ENCODE measurements at regions not wholly inside any gene's neighbourhood (a gene's known extent, or its start where the extent isn't known, plus 50 kb on each side); places are given as distances from the start of the nearest gene placed in this dataset.
"Not testable (repeated sequence)": the region's sequence is repeated elsewhere in the genome, so short reads cannot be mapped to it uniquely, and the experiment has no call there.

GRCh38 chr3:145492456-145492855 lies 668.5 kb downstream of the PLOD2 start:
- 90 to 93% methylated on average over 2 of the region's 2 CpGs for WGBS, 2 donors (ENCODE audit: low coverage in 1 of 2)
- Histone ChIP-seq H3K4me1 (no peaks in the 10 kb centered on the region), H3K27ac (no peak overlapping the region), H3K27me3 (no peaks in the 10 kb centered on the region), H3K4me3 (no peak overlapping the region), H3K9me3 (no peaks in the 10 kb centered on the region), H3K36me3 (no peaks in the 10 kb centered on the region)
- ATAC-seq: no peak
- no peak for TF ChIP-seq POLR2AphosphoS5 (IDR thresholded peaks at IDR 0.05)
- TF ChIP-seq CTCF (IDR thresholded peaks at IDR 0.05): no peak
- no peak for TF ChIP-seq POLR2A (IDR thresholded peaks at IDR 0.05)
- TF ChIP-seq EP300 (IDR thresholded peaks at IDR 0.05): no peak

- H3K4me3 ChIP-seq, ATAC-seq: not testable (repeated sequence)
- WGBS, 2 donors (ENCODE audit: low coverage in 1 of 2): 89 to 92% methylated on average over 1 to 4 of the region's 4 CpGs
These were observed 643.6 kb downstream of the PLOD2 start for GRCh38 chr3:145517416-145517815.

GRCh38 chr3:145518639-145519038 lies 642.3 kb downstream of the PLOD2 start:
- no peak for ATAC-seq
- TF ChIP-seq POLR2AphosphoS5 (IDR thresholded peaks at IDR 0.05) (no peak), POLR2A (IDR thresholded peaks at IDR 0.05) (no peak), CTCF (IDR thresholded peaks at IDR 0.05) (no peak), EP300 (IDR thresholded peaks at IDR 0.05) (no peak)
- Histone ChIP-seq H3K36me3 (no peaks in the 10 kb centered on the region), H3K4me3 (no peak overlapping the region), H3K4me1 (no peaks in the 10 kb centered on the region), H3K27ac (no peak overlapping the region), H3K27me3 (no peaks in the 10 kb centered on the region), H3K9me3 (no peaks in the 10 kb centered on the region)
- 29 to 64% methylated on average over 4 of the region's 4 CpGs for WGBS, 2 donors (ENCODE audit: low coverage in 1 of 2)

More at GRCh38 chr3:145517416-145517815, 643.6 kb downstream of the PLOD2 start:
- H3K27me3 ChIP-seq, H3K4me1 ChIP-seq, H3K27ac ChIP-seq, H3K36me3 ChIP-seq, H3K9me3 ChIP-seq: not testable (repeated sequence)

GRCh38 chr3:145519398-145520047 lies 641.5 kb downstream of the PLOD2 start:
- TF ChIP-seq EP300 (IDR thresholded peaks at IDR 0.05) (no peak), POLR2A (IDR thresholded peaks at IDR 0.05) (no peak), CTCF (IDR thresholded peaks at IDR 0.05) (no peak), POLR2AphosphoS5 (IDR thresholded peaks at IDR 0.05) (no peak)

GRCh38 chr3:145522179-145522578 lies 638.8 kb downstream of the PLOD2 start:
- H3K9me3 ChIP-seq: no peaks in the 10 kb centered on the region
- H3K27me3 ChIP-seq: no peaks in the 10 kb centered on the region
- no peaks in the 10 kb centered on the region for H3K4me1 ChIP-seq
- H3K36me3 ChIP-seq: no peaks in the 10 kb centered on the region
- H3K4me3 ChIP-seq: no peak overlapping the region
- H3K27ac ChIP-seq: no peak overlapping the region
- TF ChIP-seq POLR2AphosphoS5 (IDR thresholded peaks at IDR 0.05) (no peak), EP300 (IDR thresholded peaks at IDR 0.05) (no peak), CTCF (IDR thresholded peaks at IDR 0.05) (no peak), POLR2A (IDR thresholded peaks at IDR 0.05) (no peak)
- ATAC-seq: no peak

More at GRCh38 chr3:145519398-145520047, 641.5 kb downstream of the PLOD2 start:
- no peaks in the 10 kb centered on the region for H3K36me3 ChIP-seq
- no peaks in the 10 kb centered on the region for H3K27me3 ChIP-seq
- WGBS, 2 donors (ENCODE audit: low coverage in 1 of 2): 0 to 67% methylated on average over 1 to 6 of the region's 6 CpGs
- H3K27ac ChIP-seq: no peak overlapping the region
- H3K4me1 ChIP-seq: no peaks in the 10 kb centered on the region
- no peaks in the 10 kb centered on the region for H3K9me3 ChIP-seq
- no peak for ATAC-seq
- no peak overlapping the region for H3K4me3 ChIP-seq
